Thoracic aorta (tissue), 2 donors: ENCODE measurements at regions not wholly inside any gene's neighbourhood (a gene's known extent, or its start where the extent isn't known, plus 50 kb on each side); places are given as distances from the start of the nearest gene placed in this dataset.

Experiments
- ATAC-seq: fragments of 150-250 bp; one replicate; pipeline ENCODE4 v1.8.0; 2017; ENCODE audit warnings: low read depth; ENCODE audit not compliant: insufficient number of reproducible peaks, low FRiP score
- DNase-seq: peaks from one replicate; pipeline ENCODE4 v3.0.0-alpha.2; 2020; ENCODE audit warnings: low spot score
- H3K27ac ChIP-seq, 2 donors: fragments of 200-600 bp; sonication (generic); 1 replicate in 1 of 2; 2 replicates in 1 of 2; pipeline ENCODE4 v1.5.1; 2016; ENCODE audit warnings: mild to moderate bottlenecking in 2 of 2, moderate library complexity in 2 of 2
- H3K27me3 ChIP-seq: fragments of 200-600 bp; sonication (generic); replicated peaks from 2 replicates; pipeline ENCODE4 v1.6.0; 2016; ENCODE audit warnings: mild to moderate bottlenecking; ENCODE audit not compliant: insufficient read depth
- H3K36me3 ChIP-seq: fragments of 200-600 bp; sonication (generic); one replicate; pipeline ENCODE4 v1.5.1; 2016
- H3K4me1 ChIP-seq, 2 donors: fragments of 200-600 bp; sonication (generic); 1 replicate in 1 of 2; 2 replicates in 1 of 2; pipeline versions ENCODE4 v1.5.1 to v1.6.0; 2016; ENCODE audit warnings: low read depth in 2 of 2, mild to moderate bottlenecking in 1 of 2; ENCODE audit not compliant: control insufficient read depth in 1 of 2
- H3K4me3 ChIP-seq: fragments of 200-600 bp; sonication (generic); 2 replicates; pipeline ENCODE4 v1.5.1; 2016; ENCODE audit warnings: mild to moderate bottlenecking
- H3K9me3 ChIP-seq: fragments of 200-600 bp; sonication (generic); 2 replicates; pipeline ENCODE4 v1.5.1; 2016
- TF ChIP-seq, protein P1 (sequence below): fragments of 200-600 bp; sonication (generic); IDR thresholded peaks from one replicate; pipeline ENCODE4 v1.5.1; 2019; ENCODE audit warnings: antibody characterized with exemption

- Histone ChIP-seq H3K4me1 (peaks cover 7 to 42% of the 10 kb centered on the region in 2 donors), H3K36me3 (no peaks in the 10 kb centered on the region), H3K27ac (no peak overlapping the region), H3K9me3 (no peaks in the 10 kb centered on the region), H3K27me3 (no peaks in the 10 kb centered on the region), H3K4me3 (no peak overlapping the region)
- TF ChIP-seq, protein P1, sequence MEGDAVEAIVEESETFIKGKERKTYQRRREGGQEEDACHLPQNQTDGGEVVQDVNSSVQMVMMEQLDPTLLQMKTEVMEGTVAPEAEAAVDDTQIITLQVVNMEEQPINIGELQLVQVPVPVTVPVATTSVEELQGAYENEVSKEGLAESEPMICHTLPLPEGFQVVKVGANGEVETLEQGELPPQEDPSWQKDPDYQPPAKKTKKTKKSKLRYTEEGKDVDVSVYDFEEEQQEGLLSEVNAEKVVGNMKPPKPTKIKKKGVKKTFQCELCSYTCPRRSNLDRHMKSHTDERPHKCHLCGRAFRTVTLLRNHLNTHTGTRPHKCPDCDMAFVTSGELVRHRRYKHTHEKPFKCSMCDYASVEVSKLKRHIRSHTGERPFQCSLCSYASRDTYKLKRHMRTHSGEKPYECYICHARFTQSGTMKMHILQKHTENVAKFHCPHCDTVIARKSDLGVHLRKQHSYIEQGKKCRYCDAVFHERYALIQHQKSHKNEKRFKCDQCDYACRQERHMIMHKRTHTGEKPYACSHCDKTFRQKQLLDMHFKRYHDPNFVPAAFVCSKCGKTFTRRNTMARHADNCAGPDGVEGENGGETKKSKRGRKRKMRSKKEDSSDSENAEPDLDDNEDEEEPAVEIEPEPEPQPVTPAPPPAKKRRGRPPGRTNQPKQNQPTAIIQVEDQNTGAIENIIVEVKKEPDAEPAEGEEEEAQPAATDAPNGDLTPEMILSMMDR: no peak
- ATAC-seq (no peak), DNase-seq (no peak)
Measured at GRCh38 chrX:10051866-10052480, 84.8 kb downstream of the CLDN34 start.

DNA sequence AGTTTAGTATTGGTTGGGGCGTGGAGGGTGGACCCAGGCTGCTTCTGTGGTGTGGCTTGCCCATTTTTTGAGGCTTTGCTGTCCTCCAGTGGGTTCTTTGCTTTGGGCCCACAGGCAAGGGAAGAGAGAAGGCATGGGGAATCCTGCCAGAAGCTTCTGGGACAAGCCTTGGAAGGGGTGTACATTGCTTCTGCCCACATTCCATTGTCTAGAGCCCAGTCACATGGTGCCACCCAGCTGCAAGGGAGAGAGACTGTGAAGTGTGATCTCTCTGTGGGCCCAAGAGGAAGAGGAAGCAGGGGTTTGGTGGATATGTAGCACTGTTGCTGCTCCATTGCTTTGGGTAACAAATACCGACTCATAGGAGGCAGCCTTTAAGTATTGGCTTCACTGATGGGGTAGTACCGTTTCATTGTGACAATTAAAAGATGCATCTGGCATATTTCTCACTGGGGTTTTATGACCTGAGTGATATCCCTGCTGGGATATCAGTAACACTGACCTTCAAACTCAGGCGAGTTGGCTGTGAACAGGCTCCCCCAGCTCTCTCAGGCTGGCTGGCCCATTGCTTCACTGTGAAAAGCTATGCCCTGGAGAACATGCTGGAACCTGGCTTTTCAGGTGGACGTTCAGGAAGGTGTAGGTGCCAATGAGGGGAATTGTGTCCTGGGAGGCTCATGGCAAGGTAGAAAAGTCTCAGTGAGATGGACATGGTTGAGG is 85.9 kb downstream of the CLDN34 start:
- Histone ChIP-seq H3K36me3 (no peaks in the 10 kb centered on the region), H3K27ac (peak overlapping the region in 1 of 2 donors; percentile 11), H3K9me3 (no peaks in the 10 kb centered on the region), H3K4me1 (peaks cover 7 to 31% of the 10 kb centered on the region in 2 donors), H3K4me3 (no peak overlapping the region), H3K27me3 (no peaks in the 10 kb centered on the region)
- TF ChIP-seq, protein P1: no peak
- ATAC-seq (no peak), DNase-seq (no peak)

DNA sequence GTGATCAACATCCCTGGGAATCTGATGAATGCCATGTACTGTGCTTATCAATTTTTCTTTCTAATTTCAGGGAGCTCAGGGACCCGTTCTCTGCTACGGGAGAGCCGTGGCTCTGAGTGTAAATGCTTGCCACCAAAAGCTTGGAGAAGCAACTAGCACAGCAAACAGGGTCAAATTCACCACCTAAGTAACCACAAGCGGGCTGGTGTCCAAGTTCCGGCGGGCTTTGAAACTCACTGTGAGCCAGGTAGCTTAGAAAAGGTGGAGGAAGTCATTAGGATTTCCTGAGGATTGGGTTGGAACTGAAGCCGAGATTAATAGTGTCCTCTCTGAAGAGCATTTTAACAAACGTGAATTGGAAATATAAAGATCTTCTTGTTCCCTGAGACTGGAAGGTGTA is 87.2 kb downstream of the CLDN34 start:
- no peak for DNase-seq
- Histone ChIP-seq H3K27me3 (no peaks in the 10 kb centered on the region), H3K4me1 (peaks cover 3 to 31% of the 10 kb centered on the region in 2 donors), H3K4me3 (no peak overlapping the region), H3K36me3 (no peaks in the 10 kb centered on the region), H3K9me3 (no peaks in the 10 kb centered on the region), H3K27ac (no peak overlapping the region)
- TF ChIP-seq, protein P1: no peak
- ATAC-seq: no peak

DNA sequence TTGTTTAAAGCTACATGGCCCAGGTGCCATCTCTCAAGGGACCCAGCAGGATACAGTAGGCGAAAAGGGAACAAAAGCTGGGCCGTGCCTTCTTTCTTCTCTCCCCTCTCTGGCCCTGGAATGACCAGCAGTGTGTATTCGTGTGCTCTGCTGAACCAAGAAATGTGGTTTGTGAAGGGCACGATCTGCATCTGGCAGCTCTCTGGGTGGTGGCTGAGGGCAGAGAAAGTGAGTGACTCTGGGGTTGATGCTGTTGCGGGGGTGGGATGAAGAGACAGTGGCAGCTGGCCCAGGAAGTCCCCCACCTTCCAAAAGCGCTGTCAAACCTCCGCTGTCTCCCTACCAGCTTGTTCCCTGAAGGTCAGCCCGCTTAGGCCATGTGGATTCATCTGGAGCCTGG is 88.3 kb downstream of the CLDN34 start:
- DNase-seq (no peak), ATAC-seq (no peak)
- Histone ChIP-seq H3K27me3 (no peaks in the 10 kb centered on the region), H3K9me3 (no peaks in the 10 kb centered on the region), H3K4me1 (peaks cover 3 to 21% of the 10 kb centered on the region in 2 donors), H3K36me3 (no peaks in the 10 kb centered on the region), H3K27ac (no peak overlapping the region), H3K4me3 (no peak overlapping the region)
- TF ChIP-seq, protein P1: no peak

DNA sequence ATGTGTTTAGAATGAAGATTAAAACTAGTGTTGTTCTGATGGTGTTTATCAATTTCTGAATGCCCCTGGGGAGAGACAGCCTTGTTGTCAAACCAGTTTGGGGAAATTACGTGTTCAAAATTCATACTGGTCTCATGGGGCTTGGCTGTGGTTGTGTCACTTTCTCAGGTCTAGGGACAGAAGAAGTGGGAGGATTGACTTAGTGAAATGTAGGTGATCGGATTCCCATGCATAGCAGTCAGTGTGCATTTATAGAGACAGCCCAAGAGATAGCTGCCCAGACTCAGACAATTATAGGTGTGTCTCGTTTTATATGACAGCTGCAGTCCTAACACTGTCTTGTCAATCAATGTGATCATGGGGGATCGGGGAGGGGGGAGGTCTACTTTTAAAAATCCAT is 94.4 kb upstream of the CLCN4 start:
- TF ChIP-seq, protein P1: no peak
- no peak overlapping the region for H3K4me3 ChIP-seq
- H3K4me1 ChIP-seq: no peaks in the 10 kb centered on the region
- ATAC-seq (no peak), DNase-seq (no peak)
- H3K27ac ChIP-seq: no peak overlapping the region
- H3K27me3 ChIP-seq: no peaks in the 10 kb centered on the region
- no peaks in the 10 kb centered on the region for H3K9me3 ChIP-seq
- H3K36me3 ChIP-seq: no peaks in the 10 kb centered on the region
